ENCODE measurements at regions not wholly inside any gene's neighbourhood (a gene's known extent, or its start where the extent isn't known, plus 50 kb on each side); places are given as distances from the start of the nearest gene placed in this dataset.

DNA sequence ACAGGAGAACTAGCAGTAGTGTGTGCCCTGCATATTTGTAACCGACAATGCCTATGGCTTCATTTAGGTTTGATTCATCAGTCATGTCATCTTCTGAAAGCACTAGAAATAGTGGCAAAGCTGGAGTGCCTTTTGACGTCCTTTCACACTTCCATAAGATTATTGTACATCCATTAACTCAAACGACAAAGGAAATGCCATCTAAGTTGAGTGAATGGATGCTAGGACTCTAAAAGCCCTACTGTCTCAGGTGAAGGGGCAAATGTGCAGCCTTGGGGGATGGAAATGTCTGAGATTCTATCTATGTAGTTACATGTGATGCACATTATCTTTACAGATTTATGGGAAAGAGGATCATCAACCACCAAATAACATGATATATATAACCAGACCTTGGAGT, 1473.6 kb downstream of the STIM2 start:
- TF ChIP-seq EP300 (IDR thresholded peaks at IDR 0.05) = no peak
- TF ChIP-seq, protein P1, sequence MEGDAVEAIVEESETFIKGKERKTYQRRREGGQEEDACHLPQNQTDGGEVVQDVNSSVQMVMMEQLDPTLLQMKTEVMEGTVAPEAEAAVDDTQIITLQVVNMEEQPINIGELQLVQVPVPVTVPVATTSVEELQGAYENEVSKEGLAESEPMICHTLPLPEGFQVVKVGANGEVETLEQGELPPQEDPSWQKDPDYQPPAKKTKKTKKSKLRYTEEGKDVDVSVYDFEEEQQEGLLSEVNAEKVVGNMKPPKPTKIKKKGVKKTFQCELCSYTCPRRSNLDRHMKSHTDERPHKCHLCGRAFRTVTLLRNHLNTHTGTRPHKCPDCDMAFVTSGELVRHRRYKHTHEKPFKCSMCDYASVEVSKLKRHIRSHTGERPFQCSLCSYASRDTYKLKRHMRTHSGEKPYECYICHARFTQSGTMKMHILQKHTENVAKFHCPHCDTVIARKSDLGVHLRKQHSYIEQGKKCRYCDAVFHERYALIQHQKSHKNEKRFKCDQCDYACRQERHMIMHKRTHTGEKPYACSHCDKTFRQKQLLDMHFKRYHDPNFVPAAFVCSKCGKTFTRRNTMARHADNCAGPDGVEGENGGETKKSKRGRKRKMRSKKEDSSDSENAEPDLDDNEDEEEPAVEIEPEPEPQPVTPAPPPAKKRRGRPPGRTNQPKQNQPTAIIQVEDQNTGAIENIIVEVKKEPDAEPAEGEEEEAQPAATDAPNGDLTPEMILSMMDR (IDR thresholded peaks at IDR 0.05) = no peak
- no peak for TF ChIP-seq KDM1A (IDR thresholded peaks at IDR 0.05; ENCODE audit: low read depth)
- TF ChIP-seq JUN (IDR thresholded peaks at IDR 0.05) = no peak
- TF ChIP-seq POLR2A (IDR thresholded peaks at IDR 0.05; ENCODE audit: low read length) = no peak
- no peak for TF ChIP-seq POLR2AphosphoS2 (conservative IDR thresholded peaks at IDR 0.05; ENCODE audit: low read length)
